ENCODE measurements at regions not wholly inside any gene's neighbourhood (a gene's known extent, or its start where the extent isn't known, plus 50 kb on each side); places are given as distances from the start of the nearest gene placed in this dataset.
A peak's percentile ranks its signal among the peaks of the same experiment; 100 is the strongest.
"Not testable (repeated sequence)": the region's sequence is repeated elsewhere in the genome, so short reads cannot be mapped to it uniquely, and the experiment has no call there.

GRCh38 chr7:83273699-83274098, 111.0 kb upstream of the PCLO start:
- no peak overlapping the region for H3K4me3 ChIP-seq (ENCODE audit: low read depth, low read length)
- TF ChIP-seq, protein P1, sequence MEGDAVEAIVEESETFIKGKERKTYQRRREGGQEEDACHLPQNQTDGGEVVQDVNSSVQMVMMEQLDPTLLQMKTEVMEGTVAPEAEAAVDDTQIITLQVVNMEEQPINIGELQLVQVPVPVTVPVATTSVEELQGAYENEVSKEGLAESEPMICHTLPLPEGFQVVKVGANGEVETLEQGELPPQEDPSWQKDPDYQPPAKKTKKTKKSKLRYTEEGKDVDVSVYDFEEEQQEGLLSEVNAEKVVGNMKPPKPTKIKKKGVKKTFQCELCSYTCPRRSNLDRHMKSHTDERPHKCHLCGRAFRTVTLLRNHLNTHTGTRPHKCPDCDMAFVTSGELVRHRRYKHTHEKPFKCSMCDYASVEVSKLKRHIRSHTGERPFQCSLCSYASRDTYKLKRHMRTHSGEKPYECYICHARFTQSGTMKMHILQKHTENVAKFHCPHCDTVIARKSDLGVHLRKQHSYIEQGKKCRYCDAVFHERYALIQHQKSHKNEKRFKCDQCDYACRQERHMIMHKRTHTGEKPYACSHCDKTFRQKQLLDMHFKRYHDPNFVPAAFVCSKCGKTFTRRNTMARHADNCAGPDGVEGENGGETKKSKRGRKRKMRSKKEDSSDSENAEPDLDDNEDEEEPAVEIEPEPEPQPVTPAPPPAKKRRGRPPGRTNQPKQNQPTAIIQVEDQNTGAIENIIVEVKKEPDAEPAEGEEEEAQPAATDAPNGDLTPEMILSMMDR (IDR thresholded peaks at IDR 0.05; ENCODE audit: borderline replicate concordance, insufficient read depth, low read depth, low read length) = no peak

DNA sequence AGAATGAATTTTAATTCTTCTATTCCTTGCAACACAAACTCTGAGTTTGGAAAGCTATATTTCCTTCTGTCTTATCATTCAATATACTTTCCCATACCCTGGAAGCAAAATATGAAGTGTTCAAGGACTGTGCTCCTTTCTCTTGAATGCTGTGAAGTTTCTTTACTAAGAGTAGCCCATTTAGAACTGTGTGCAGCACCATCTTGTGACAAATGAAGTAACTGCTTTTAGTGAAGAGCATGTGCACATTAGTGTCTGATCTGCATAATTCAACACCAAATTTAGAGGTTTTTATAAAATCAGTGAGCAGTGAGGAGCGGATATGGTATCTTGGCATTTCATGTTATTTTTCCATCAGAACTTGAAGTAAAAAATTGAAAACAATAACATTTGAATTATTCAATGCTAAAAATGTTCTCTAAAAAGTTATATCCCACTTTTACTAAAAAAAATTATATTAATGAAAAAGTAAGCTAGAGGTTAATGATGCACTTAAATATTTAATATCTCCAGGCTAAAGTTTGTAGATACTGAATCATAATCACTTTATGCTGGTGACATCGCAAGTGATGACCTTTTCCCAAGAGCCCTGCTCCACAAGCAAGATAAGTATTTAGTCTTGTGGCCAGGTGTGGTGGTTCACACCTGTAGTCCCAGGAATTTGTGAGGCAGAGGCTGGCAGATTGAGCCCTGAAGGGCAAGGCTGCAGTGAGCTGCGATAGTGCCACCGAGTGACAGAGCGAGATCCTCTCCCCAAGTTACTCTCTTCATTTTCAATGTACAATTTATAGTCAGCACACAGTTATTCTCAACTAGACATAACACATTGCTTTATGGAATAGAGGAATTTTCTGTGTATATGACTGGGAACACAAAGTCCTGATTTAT, 108.8 kb upstream of the PCLO start:
- H3K4me3 ChIP-seq (ENCODE audit: low read depth, low read length) = no peak overlapping the region
- TF ChIP-seq, protein P1 (IDR thresholded peaks at IDR 0.05; ENCODE audit: borderline replicate concordance, insufficient read depth, low read depth, low read length) = peak; percentile 15; the same call in 1 of the 2 replicates

DNA sequence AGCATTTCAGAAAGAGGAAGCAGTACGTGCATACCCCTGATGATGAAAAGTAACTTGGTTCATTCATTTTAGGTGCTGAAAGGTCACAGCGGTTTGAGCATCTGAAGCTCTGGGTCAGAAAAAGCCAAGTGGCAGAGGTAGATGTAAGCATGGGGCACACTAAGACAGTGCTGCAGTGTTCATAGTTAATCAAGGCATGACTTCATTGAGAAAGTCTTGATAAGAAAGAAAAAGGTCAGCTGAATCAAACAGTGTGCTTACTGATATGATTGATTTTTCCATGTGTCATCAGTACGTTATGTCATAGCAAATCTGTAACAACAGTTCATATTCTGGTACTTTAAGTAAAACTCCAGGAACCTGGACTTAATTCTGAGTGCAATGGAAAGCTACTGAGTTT, 107.7 kb upstream of the PCLO start:
- TF ChIP-seq, protein P1 (IDR thresholded peaks at IDR 0.05; ENCODE audit: borderline replicate concordance, insufficient read depth, low read depth, low read length) = no peak
- H3K4me3 ChIP-seq (ENCODE audit: low read depth, low read length) = no peak overlapping the region

GRCh38 chr7:83267141-83267631, 104.5 kb upstream of the PCLO start:
- TF ChIP-seq, protein P1 (IDR thresholded peaks at IDR 0.05; ENCODE audit: borderline replicate concordance, insufficient read depth, low read depth, low read length) = no peak
- no peak overlapping the region for H3K4me3 ChIP-seq (ENCODE audit: low read depth, low read length)

- not testable (repeated sequence) for H3K4me3 ChIP-seq (ENCODE audit: low read depth, low read length)
These were observed 100.9 kb upstream of the PCLO start for GRCh38 chr7:83263442-83264034.

- no peak overlapping the region for H3K4me3 ChIP-seq (ENCODE audit: low read depth, low read length)
- TF ChIP-seq, protein P1 (IDR thresholded peaks at IDR 0.05; ENCODE audit: borderline replicate concordance, insufficient read depth, low read depth, low read length) = no peak
These were observed 96.4 kb upstream of the PCLO start for GRCh38 chr7:83259064-83259463.

GRCh38 chr7:83248000-83248399, 85.3 kb upstream of the PCLO start:
- TF ChIP-seq, protein P1 (IDR thresholded peaks at IDR 0.05; ENCODE audit: borderline replicate concordance, insufficient read depth, low read depth, low read length) = no peak
- no peak overlapping the region for H3K4me3 ChIP-seq (ENCODE audit: low read depth, low read length)

DNA sequence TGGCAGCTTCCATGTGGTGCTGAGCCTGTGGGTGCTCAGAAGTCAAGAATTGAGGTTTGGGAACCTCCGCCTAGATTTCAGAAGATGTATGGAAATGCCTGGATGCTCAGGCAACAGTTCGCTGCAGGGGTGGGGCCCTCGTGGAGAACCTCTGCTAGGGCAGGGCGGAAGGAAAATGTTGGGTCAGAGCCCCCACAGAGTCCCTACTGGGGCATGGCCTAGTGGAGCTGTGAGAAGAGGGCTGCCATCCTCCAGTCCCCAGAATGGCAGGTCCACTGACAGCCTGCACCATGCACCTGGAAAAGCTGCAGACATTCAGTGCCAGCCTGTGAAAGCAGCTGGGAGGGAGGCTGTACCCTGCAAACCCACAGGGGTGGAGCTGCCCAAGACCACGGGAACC, 56.5 kb upstream of the PCLO start:
- not testable (repeated sequence) for H3K4me3 ChIP-seq (ENCODE audit: low read depth, low read length)
